ENCODE measurements at regions not wholly inside any gene's neighbourhood (a gene's known extent, or its start where the extent isn't known, plus 50 kb on each side); places are given as distances from the start of the nearest gene placed in this dataset.

DNA sequence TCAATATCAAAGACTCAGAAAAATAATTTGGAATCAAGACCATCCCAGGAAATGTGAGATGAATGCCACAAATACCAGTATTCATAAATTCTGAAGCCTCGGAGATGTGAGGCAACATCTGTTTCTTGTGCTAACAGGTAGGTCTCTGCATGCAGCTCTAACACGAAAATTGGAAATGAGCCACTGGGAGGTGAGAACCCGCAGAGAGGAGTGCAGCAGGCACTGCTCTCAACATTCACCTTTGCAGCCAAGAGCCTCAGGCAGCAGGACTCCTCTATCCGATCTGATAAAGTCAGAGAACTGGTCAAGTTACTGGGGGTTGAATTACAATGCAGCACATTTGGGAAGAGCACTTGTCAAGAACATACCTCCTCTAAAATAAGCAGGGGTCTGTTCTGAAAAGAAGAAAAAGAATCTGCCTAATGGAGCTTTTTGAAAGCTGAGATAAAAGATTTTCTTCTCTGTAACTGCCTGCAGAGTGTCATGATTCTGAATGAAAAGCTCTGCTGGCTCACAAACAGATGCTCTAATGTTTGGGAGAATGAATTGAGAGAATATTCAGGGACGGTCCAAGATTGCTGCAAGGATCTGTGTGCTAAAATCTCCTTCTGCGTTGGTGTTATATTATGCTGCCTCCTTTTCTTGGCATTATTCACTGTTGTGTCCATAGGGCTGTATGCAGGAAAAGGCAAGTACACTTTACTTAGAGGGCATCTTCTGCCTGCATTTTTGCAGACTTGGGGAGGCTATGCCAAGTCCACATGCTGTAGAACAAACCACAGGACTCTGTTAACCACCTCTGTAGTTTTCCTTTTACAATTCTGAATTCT lies 209.6 kb upstream of the KRR1 start:
- DNase-seq: peak; percentile 94

DNA sequence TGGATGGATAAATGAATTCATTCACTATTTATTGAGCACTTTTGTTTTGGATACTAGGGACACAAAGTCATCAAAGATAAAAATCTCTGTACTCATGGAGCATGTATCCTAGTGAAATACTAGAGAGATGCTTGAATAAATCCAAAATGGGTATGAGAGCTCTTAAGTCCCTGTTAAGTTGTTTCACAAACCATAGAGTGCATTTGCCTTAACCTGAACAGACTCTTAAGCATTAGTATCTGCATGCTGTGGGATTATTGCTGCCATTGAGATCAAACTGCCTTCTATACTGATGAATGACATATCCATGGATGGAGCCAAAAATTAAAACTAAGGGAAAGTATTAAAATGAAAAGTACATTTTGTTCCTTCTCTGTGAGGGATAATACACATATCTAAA lies 206.5 kb upstream of the KRR1 start:
- no peak for DNase-seq

DNA sequence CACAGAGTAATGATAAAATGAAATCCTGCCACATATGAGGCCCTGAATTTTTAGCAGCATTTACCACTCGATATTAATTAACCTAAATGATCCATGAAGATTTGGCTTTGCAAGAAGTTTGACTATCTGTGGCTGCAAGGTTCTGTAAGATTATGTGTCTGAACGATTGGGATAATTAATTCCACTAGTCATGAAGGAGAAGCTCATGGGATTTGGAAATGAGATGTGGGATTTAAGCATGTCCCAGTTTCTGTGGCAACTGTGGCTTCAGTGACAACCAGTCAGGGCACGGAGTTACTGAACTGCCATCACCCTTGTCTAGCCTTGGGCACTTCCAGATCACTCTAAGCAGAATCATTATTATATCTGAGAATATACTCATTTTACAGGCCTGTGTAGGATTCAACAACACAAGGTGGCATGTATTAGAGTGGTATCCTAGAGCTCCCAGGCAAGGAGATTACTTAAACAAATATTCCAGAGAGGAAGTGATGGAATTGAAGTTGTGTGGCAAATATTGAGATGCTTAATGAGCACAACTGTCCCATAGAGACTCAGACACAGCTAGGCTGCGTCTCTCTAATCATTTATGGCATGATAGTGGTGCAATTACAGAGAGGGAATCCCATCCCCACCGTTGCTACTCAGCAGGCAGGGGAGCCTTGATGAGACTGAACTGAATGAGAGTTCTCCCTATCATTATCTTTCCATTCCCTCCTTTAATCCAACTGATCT lies 205.0 kb upstream of the KRR1 start:
- DNase-seq: no peak

DNA sequence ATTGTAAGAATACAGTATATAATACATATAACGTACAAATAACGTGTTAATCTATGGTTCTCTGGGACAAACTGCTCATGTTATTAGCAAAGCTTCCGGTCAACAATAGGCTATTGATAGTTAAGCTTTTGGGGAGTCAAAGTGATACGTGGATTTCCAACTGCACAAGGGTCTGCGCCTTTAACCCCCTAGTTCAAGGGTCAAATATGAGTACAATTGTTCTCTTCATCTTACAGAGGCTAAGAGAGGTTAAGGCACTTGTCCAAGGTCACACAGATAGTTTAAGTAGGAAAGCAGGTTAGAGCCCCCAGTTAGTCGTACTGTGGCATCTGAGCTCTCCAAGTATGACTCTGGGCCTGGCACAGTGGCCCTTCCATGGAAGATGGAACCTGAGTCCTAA lies 204.3 kb upstream of the KRR1 start:
- no peak for DNase-seq

DNA sequence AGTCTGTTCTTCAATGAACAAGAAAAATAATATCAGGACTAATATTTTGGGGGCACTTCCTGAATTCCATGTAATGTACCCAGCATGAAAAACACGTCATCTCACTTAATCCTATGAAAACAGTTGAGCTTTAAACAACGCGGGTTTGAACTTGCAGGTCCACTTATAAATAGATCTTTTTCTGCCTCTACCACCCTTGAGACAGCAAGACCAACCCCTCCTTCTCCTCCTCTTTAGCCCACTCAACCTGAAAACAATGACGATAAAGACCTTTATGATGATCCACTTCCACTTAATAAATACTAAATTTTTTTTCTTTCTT lies 203.9 kb upstream of the KRR1 start:
- DNase-seq: no peak

DNA sequence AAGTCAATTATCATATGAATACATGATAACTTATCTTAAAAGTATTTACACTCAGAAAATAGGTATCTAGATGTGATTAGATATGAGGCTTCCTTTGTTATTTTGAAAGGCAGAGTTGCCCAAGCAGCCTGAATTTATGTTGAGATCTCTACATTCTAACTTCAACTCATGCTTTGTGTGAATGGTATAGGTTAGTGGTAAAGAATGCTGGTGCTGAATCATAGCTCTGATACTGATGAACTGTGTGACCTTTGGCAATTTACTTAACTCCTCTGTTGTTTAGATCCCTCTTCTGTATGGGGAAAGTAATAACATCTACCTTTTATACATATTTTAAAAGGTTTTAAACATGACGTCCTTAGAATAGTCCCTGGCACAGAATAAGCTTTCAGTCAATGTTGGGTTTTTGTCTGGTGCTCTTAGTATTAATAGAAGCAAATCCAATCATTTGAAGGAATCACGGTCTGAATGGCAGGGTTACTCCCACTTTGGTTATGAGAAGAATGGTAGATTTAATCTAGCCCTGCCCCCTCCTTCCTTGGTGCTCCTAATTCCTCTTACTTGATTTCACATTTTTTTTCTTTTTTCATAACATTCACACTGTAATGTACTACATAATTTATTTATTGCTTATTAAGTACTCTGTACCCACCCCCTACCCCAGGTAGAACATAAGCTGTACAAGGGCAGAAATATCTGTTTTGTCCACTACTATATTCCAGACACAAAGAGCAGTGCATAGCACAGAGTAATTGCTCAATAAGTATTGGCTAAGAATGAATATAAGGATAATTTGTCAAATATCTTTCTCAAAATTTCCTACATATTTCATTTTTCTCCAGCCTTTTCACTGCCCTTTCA lies 203.3 kb upstream of the KRR1 start:
- DNase-seq: no peak

DNA sequence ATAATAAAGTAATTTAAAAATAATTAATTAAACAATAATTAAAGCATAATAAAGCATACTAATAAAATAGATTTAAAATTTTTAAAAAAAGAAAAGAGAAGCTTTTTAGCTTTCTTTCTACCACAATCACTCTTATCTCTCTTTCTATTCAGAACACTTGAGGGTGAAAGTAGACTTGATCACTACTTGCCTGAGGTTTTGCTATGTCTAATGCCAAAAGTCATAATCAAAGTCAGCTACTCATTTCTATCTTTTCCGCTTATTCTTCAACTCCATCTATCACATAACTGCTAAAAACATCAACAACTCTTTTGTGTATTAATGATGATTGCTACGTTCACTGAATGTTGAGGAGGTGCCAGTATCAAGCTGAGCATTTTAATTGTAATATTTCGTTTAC lies 202.0 kb upstream of the KRR1 start:
- no peak for DNase-seq

DNA sequence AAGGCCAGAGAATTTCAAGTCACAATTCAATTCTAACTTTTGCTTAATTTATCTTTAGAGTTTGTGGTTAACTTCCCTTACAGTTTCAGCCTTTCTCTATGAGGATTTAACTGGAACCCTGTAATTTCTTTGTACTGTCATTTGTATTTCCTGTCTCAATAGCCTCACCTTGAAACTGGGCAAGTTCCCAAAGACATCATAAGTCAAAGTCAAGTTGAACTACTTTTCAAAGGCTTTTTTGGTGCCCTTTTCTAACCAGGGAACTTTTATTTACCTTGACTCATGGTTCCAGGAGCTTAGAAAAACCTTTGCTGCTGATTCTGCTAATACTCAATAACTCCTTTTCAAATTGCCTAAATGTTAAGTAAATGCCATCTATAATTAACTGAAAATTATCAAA lies 200.8 kb upstream of the KRR1 start:
- DNase-seq: no peak

DNA sequence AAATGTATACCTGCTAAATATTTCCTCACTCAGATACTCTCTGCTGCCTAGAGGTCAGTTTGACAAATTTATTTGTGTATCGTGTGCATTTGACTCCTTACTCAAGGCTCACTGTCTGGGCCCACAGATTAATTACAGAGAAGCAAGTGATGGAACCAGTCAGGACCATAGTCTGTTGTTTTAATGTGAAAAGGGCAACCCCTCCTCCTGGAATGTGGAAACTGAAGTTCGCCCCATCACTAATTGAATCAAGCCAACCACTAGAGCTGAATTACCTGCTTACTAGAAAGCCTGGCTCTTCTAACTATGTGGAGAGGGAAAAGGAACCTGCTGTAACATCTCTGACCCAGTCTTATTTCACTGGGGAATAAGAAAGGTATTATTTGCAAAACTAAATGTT lies 199.9 kb upstream of the KRR1 start:
- DNase-seq: no peak

DNA sequence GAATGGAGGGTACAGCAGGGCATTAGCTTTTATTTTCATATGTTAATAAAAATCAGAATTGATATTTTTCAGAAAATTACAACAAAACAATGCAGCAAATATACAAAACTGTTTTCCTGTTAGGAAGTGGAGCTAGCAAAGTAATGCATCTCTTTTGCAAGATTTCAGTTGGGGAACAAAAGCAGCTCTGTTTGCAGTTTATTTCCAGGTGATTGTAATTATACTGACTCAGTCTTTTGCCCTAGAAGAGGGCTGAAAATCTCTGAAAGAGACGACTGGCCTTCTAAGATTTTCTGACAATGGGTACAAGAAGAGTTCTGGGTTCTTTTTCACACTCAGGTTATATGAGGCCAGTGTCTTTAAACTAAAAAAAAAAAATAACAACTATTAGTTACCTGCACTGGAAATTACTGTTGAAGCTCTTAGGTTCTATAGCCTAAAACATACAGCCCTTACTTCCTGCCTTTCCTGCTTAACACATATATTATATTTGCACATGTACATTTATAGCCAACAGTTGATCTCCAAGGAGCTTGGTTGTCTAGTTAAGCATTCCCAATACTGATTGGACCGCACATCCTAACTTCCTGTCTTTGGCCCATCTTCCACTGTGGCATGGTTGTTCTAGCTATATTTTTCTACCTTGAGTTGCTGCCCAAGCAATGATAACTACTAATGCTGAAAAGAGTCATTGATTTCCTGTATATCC lies 199.1 kb upstream of the KRR1 start:
- no peak for DNase-seq

DNA sequence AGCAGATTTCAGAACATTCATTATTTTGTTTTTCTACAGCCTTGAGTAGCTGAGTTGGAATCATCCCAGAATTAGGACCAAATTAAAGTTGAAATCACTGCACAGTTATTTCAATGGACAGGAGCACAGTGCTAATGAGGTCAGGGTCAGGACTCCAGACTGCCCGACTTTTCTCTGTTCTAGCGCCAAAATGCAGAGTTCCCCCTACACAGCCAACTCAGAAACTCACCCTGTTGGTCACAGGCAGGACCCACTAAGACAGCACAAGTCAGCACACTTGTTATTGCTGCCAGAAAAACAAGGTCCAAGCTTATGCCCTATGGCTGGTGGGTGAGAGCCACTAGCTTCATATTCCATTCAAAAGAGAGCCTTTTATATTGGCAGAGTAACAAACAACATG lies 198.1 kb upstream of the KRR1 start:
- no peak for DNase-seq

DNA sequence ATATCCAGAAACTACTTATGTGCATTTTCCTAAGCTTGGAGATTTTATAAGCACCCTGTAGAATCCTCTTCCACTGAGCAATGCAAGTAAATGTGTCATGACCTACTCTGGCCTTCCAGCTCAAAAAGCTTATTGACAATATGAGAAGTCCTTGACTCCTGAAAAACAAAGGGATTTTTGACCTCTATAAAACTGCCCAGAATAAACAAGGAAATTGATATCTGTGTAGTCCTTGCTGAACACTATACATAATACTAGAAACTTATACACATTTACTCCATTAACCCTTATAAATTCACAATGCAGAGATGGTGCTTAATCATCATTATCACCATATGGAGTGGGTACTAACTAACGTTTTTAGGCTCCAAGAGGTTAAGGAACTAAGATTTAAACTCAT lies 197.4 kb upstream of the KRR1 start:
- no peak for DNase-seq

DNA sequence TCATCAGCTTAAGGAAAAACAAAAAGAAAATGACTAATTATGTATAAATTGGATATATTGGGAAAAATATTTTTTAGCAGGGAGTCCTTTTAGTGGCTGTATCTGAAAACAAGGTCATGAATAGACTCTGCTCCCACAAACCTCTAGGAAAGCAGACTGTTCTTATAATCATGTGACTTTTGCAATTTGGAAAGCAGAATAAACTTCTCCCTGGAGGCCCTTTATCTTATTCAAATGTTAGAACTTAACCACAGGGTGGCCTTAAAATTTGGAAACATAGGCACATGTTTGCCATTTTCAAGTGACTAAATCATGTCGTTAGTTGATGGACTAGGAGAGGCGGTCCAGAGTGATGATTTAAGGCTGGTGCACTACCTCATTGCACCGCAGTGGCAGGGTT lies 196.6 kb upstream of the KRR1 start:
- DNase-seq: no peak

DNA sequence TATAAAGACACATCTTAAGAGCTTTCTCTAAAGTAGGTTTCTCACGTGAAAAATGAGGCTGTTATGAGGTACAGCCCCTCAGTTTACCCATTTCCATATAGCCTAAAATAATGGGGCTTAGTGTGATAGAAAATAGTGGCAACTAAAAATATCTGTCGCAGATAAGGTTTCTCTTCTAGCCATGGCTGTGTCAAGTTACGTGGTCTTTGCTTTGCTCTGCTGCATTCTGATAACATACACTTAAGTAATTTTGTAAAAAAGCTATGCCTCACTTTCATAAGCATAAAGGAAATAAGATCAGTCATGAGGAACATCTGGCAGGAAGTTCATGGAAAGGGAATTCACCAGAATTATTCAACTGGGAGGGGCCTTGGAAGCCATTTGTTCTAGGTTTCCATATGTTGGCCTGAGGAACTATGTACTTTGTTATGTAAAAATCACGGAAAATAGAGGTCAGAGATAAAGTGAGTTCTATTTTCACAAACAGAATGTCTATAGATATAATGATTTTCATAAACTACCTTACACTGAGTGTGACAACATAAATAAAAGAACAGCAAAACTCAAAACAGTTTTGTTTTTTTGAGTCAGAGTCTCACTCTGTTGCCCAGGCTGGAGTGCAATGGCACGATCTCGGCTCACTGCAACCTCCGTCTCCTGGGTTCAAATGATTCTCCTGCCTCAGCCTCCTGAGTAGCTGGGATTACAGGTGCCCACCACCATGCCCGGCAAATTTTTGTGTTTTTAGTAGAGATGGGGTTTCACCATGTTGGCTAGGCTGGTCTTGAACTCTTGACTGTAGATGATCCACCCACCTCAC lies 195.6 kb upstream of the KRR1 start:
- DNase-seq: peak; percentile 83

DNA sequence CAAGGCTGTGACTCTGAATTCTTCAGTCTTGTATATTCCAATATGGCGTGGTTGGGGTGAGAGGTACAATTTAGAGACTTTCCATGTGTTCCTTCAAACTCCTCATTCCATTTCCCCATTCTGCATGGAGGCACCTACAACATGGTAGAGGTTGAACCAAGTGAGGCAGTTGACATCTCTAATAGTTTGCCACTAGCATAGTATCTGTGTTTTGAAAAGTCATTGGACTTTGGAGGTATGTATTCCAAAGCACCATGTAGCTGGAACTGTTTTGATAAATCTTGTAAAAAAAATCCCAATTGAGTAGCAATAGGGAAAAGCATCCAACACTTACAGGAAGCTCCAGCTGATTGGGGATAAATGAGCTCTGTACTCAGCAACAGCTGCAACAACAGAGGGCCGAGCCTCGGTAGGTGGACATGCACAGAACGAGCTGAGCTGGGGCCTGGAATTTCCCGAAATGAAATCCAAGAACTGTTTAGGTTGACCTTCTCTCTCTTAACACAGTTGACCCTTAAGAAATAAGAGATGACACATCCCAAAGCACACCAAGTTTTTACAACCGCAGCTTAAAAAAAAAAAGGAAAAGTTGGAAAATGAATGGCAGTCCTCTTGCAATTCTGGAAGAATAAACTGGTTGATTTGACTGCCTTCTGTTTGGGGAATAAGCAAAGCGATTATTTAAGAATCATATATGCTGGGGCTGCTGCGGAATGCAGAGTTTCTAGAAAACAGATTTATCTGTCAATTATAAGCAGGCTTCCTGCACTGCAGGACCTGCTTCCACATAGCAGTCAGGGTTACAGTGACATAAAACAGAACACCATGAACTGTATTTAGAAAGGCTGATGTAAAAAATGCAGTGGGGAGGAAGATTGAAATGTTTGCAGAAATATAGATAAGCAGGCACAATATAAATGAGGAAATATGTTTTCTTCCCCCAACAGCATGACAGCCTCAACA lies 194.6 kb upstream of the KRR1 start:
- DNase-seq: no peak

DNA sequence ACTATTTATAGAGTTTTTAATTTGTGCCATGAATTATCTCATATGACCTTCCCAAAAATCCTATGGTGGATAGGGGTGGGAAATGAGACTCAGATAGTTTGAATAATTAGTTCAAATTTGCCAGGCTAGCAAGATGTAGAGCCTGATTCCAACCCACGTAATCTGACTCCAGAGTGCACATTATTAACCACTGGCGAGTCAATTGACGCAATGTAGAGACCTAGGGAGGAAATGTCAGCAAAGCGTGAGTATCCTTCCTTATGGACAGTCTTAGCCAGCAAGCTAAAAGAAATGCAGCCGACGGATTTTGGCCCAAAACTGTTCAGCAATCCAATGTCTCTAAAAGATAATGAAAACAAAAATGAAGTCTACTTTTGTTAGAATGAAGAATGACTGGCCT lies 193.3 kb upstream of the KRR1 start:
- peak; percentile 67 for DNase-seq

DNA sequence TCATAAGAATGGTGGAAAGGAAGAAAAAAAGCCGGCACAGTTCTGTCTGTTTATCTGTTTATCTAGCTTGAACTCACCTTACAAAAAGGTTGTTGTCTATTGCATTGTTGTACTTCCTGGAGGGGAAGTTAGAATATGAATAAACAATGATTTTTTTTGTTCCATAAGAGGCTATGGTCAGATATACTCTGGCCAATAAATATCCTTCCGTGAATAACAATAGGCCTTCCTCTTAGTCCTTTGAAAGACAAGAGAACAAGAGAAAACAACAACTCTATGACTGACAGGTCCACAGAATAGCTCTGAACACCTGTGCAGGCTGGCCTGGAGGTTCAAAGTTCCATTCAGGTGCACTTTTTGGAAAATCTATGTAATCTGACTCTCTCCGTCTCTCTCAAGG lies 192.8 kb upstream of the KRR1 start:
- DNase-seq: peak; percentile 67

DNA sequence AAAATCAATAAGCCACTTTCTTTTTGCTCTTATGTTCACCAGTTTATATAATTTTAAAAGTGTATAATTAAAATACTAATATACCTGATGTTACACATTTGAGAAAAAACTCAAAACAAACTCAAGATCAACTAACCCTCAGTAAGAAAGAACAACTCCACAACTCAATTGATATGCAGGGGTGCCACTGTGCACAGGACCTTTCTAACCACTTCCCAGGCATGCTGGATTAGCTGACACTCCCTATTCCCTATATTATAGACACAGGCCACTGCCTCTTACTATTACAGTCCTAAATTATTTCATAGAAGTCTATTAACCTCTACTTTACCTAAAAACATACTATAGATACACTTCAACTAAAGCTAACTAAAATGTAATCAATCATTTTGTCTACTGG lies 191.7 kb upstream of the KRR1 start:
- no peak for DNase-seq

DNA sequence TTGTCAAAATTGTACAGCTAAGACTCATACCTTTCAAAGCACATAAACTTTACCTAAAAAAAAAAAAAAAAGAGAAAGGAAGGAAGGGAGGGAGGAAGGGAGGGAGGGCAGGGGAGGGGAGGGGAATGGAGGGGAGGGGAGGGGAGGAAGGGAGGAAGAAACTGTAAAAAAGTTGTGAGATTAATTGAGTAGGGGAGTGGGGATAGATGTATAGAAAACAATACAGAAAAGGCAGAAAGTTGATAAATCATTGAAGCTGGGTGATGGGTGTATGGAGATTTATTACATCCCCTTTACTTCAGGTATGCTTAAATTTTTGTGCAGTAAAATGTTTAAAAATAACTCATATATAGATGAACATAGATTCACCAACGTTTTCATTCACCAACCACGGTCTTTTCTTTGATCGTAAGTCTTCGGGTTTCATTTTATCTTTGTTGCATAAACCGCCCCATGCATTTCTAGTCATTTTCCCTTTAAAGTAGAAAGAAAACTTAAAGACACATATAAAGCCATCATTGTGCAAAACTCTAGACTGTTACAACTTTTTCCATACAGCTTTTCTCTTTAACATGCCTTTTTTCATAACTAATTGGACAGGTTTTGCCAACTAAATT lies 191.2 kb upstream of the KRR1 start:
- no peak for DNase-seq

DNA sequence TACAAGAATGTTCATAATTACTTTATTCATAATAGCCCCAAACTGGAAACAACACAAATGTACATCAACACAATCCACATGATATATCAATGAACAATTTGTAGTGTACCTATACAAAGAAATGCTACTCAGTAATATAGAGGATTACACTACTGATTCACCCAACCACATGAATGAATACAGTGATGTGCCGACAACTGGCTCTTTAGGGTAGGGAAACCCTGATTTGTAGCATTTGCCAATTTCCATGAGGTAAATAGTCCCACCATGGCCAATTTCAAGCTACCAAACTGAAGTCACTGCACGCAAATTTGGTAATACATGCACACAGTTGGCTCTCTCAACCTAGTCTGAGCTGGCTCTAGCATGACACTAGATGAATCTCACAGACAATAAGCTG lies 190.4 kb upstream of the KRR1 start:
- DNase-seq: no peak
